MM.1S (cell line): ENCODE measurements at regions not wholly inside any gene's neighbourhood (a gene's known extent, or its start where the extent isn't known, plus 50 kb on each side); places are given as distances from the start of the nearest gene placed in this dataset.

Experiments used
- DNase-seq: peaks from one replicate; pipeline ENCODE4 v3.0.0-alpha.2; 2015
- H2AFZ ChIP-seq: fragments of 300-600 bp; sonication (generic); 2 replicates; pipeline ENCODE4 v1.6.0; 2016; ENCODE audit warnings: antibody characterized with exemption, low read length
- H3F3A ChIP-seq: fragments of 300-600 bp; sonication (generic); 2 replicates; pipeline ENCODE4 v1.6.1; 2016; ENCODE audit warnings: mild to moderate bottlenecking, antibody characterized with exemption, low read length, moderate library complexity, mixed read lengths; ENCODE audit not compliant: insufficient read depth
- H3K27ac ChIP-seq: fragments of 300-600 bp; sonication (generic); 2 replicates; pipeline ENCODE4 v1.5.1; 2016; ENCODE audit warnings: mild to moderate bottlenecking, low read length
- H3K27me3 ChIP-seq: fragments of 300-600 bp; sonication (generic); replicated peaks from 2 replicates; pipeline ENCODE4 v1.6.0; 2016; ENCODE audit warnings: low read length; ENCODE audit not compliant: insufficient read depth
- H3K36me3 ChIP-seq: fragments of 300-600 bp; sonication (generic); replicated peaks from 2 replicates; pipeline ENCODE4 v1.6.1; 2016; ENCODE audit warnings: mild to moderate bottlenecking, low read length, mixed read lengths; ENCODE audit not compliant: insufficient read depth
- H3K4me1 ChIP-seq: fragments of 300-600 bp; sonication (generic); 2 replicates; pipeline ENCODE4 v1.6.1; 2016; ENCODE audit warnings: low read length, mixed read lengths
- H3K4me2 ChIP-seq: fragments of 300-600 bp; sonication (generic); 2 replicates; pipeline ENCODE4 v1.6.0; 2016; ENCODE audit warnings: low read depth, low read length
- H3K4me3 ChIP-seq: fragments of 300-600 bp; sonication (generic); 2 replicates; pipeline ENCODE4 v1.5.1; 2016; ENCODE audit warnings: low read length, mixed read lengths
- H3K79me2 ChIP-seq: fragments of 300-600 bp; sonication (generic); 2 replicates; pipeline ENCODE4 v1.6.1; 2016; ENCODE audit warnings: mixed run types, low read length, mixed read lengths
- H3K9ac ChIP-seq: fragments of 300-600 bp; sonication (generic); 2 replicates; pipeline ENCODE4 v1.6.1; 2016; ENCODE audit warnings: low read length, mixed read lengths
- H3K9me2 ChIP-seq: fragments of 300-600 bp; sonication (generic); replicated peaks from 2 replicates; pipeline ENCODE4 v1.6.1; 2016; ENCODE audit warnings: mild to moderate bottlenecking, low read length, mixed read lengths; ENCODE audit not compliant: insufficient read depth
- H3K9me3 ChIP-seq: fragments of 300-600 bp; sonication (generic); replicated peaks from 2 replicates; pipeline ENCODE4 v1.6.1; 2016; ENCODE audit warnings: mild to moderate bottlenecking, low read length, mixed read lengths; ENCODE audit not compliant: insufficient read depth
- H4K20me1 ChIP-seq: fragments of 300-600 bp; sonication (generic); 2 replicates; pipeline ENCODE4 v1.6.1; 2016; ENCODE audit warnings: mild to moderate bottlenecking, low read length, moderate library complexity, mixed read lengths; ENCODE audit not compliant: insufficient read depth
- EZH2 ChIP-seq: fragments of 300-600 bp; sonication (generic); optimal IDR thresholded peaks from 2 replicates; pipeline ENCODE3; 2017; ENCODE audit warnings: low read depth, mild to moderate bottlenecking, antibody characterized with exemption, low read length, mixed read lengths
- EZH2phosphoT487 ChIP-seq: fragments of 300-600 bp; sonication (generic); IDR thresholded peaks from 2 replicates; pipeline ENCODE4 v1.6.1; 2018; ENCODE audit warnings: antibody characterized with exemption, low read length
- TF ChIP-seq, protein P1 (sequence below): fragments of 300-600 bp; sonication (generic); IDR thresholded peaks from 2 replicates; pipeline ENCODE4 v1.5.1; 2016; ENCODE audit warnings: antibody characterized with exemption, low read length, mixed read lengths

DNA sequence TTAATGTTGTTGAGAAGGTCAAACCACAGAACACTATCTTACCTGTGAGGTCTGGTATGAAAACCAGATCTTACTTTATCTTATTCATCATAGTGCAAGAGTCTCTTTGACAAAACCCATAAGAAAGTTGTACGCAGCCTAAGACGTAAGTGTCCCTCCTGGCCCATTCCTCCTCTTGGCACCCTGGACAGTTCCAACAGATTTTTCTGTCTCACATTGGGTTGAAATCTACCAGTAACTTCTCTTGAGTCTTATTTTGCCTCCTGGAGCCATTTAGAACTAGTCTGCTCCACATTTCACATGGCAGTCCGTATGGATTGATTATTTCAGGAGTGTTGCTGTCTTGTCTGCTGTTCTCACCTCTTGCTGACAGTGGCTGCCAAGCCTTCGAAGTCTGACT is 498.4 kb downstream of the PDCD6IP start:
- Histone ChIP-seq H3K79me2 (no peaks in the 10 kb centered on the region), H3K27me3 (no peaks in the 10 kb centered on the region), H3F3A (no peaks in the 10 kb centered on the region), H3K36me3 (no peaks in the 10 kb centered on the region), H3K4me1 (no peaks in the 10 kb centered on the region), H3K27ac (no peak overlapping the region), H3K9me3 (no peaks in the 10 kb centered on the region), H3K4me2 (no peak overlapping the region), H4K20me1 (no peaks in the 10 kb centered on the region), H3K9ac (no peak overlapping the region), H2AFZ (no peak overlapping the region), H3K4me3 (no peak overlapping the region), H3K9me2 (no peaks in the 10 kb centered on the region)
- no peak for DNase-seq
- TF ChIP-seq, protein P1, sequence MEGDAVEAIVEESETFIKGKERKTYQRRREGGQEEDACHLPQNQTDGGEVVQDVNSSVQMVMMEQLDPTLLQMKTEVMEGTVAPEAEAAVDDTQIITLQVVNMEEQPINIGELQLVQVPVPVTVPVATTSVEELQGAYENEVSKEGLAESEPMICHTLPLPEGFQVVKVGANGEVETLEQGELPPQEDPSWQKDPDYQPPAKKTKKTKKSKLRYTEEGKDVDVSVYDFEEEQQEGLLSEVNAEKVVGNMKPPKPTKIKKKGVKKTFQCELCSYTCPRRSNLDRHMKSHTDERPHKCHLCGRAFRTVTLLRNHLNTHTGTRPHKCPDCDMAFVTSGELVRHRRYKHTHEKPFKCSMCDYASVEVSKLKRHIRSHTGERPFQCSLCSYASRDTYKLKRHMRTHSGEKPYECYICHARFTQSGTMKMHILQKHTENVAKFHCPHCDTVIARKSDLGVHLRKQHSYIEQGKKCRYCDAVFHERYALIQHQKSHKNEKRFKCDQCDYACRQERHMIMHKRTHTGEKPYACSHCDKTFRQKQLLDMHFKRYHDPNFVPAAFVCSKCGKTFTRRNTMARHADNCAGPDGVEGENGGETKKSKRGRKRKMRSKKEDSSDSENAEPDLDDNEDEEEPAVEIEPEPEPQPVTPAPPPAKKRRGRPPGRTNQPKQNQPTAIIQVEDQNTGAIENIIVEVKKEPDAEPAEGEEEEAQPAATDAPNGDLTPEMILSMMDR: no peak
- TF ChIP-seq EZH2: no peak
- TF ChIP-seq EZH2phosphoT487: no peak

DNA sequence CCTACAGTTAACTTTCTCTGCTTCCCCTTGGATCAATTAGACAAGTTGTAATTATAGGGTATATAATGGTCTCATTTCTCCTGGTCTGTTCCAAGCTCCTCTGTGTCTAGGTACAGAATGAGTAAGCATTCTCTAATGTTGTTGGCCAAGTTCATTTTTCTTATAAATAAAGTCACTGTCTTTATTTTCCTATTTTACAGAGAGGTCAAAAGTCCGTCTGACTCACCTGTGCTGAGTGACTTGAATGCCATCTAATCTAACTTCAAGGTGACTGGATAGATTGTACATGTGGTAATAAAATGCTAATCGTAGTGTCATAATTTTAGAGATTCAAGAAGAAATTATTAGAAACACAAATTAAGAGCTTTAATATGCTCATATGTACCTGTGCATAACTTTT is 500.2 kb downstream of the PDCD6IP start:
- no peaks in the 10 kb centered on the region for H3K9me3 ChIP-seq
- no peaks in the 10 kb centered on the region for H3K36me3 ChIP-seq
- no peak overlapping the region for H3K4me2 ChIP-seq
- no peaks in the 10 kb centered on the region for H4K20me1 ChIP-seq
- no peak overlapping the region for H3K4me3 ChIP-seq
- H2AFZ ChIP-seq: no peak overlapping the region
- H3K9me2 ChIP-seq: no peaks in the 10 kb centered on the region
- no peak for DNase-seq
- no peaks in the 10 kb centered on the region for H3F3A ChIP-seq
- H3K79me2 ChIP-seq: no peaks in the 10 kb centered on the region
- no peak overlapping the region for H3K9ac ChIP-seq
- no peak for TF ChIP-seq EZH2phosphoT487
- TF ChIP-seq, protein P1: no peak
- no peak for TF ChIP-seq EZH2
- no peaks in the 10 kb centered on the region for H3K4me1 ChIP-seq
- H3K27ac ChIP-seq: no peak overlapping the region
- H3K27me3 ChIP-seq: no peaks in the 10 kb centered on the region

DNA sequence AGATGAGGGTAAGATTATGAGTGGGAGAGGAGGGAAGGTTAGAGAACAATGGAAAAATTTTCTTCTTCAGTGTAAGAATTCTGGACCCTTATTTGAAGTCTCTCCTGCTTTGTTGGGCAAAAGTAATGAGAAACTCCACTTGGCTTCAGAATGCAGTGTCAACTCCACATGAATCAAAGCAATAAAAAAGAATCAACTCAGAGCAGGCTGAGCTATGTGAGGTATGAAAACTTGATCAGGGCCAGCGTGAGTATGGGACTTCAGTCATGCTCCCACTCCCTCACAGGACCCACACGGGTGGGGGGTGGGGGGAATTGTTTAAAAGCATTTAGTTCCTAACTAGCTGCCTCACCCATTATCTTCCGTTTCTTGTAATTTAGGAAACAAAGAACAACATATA is 502.2 kb downstream of the PDCD6IP start:
- Histone ChIP-seq H2AFZ (no peak overlapping the region), H3K27ac (no peak overlapping the region), H3F3A (no peaks in the 10 kb centered on the region), H3K79me2 (no peaks in the 10 kb centered on the region), H3K36me3 (no peaks in the 10 kb centered on the region), H3K4me2 (no peak overlapping the region), H3K9me2 (no peaks in the 10 kb centered on the region), H3K4me1 (no peaks in the 10 kb centered on the region), H3K4me3 (no peak overlapping the region), H3K27me3 (no peaks in the 10 kb centered on the region), H3K9ac (no peak overlapping the region), H4K20me1 (no peaks in the 10 kb centered on the region), H3K9me3 (no peaks in the 10 kb centered on the region)
- TF ChIP-seq EZH2phosphoT487: no peak
- TF ChIP-seq EZH2: no peak
- TF ChIP-seq, protein P1: no peak
- no peak for DNase-seq
